ENCODE measurements at regions not wholly inside any gene's neighbourhood (a gene's known extent, or its start where the extent isn't known, plus 50 kb on each side); places are given as distances from the start of the nearest gene placed in this dataset.
A peak's percentile ranks its signal among the peaks of the same experiment; 100 is the strongest.

GRCh38 chr2:211035548-211036185, 479.3 kb downstream of the CPS1 start:
- TF ChIP-seq, protein P1, sequence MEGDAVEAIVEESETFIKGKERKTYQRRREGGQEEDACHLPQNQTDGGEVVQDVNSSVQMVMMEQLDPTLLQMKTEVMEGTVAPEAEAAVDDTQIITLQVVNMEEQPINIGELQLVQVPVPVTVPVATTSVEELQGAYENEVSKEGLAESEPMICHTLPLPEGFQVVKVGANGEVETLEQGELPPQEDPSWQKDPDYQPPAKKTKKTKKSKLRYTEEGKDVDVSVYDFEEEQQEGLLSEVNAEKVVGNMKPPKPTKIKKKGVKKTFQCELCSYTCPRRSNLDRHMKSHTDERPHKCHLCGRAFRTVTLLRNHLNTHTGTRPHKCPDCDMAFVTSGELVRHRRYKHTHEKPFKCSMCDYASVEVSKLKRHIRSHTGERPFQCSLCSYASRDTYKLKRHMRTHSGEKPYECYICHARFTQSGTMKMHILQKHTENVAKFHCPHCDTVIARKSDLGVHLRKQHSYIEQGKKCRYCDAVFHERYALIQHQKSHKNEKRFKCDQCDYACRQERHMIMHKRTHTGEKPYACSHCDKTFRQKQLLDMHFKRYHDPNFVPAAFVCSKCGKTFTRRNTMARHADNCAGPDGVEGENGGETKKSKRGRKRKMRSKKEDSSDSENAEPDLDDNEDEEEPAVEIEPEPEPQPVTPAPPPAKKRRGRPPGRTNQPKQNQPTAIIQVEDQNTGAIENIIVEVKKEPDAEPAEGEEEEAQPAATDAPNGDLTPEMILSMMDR (optimal IDR thresholded peaks at IDR 0.05 in 1 of 3, IDR thresholded peaks at IDR 0.05 in 1 of 3, conservative IDR thresholded peaks at IDR 0.05 in 1 of 3; ENCODE audit: extremely low read depth in 1 of 3, insufficient read depth in 2 of 3, low read length in 3 of 3): peak in 2 of 3 experiments; percentile 59 to 67
- TF ChIP-seq EZH2 (IDR thresholded peaks at IDR 0.05; ENCODE audit: low read length): no peak

All from keratinocyte (primary cell).